ENCODE measurements at regions not wholly inside any gene's neighbourhood (a gene's known extent, or its start where the extent isn't known, plus 50 kb on each side); places are given as distances from the start of the nearest gene placed in this dataset.

GRCh38 chr6:104322841-104323240 is 536.9 kb downstream of the HACE1 start:
- TF ChIP-seq CTCF (IDR thresholded peaks at IDR 0.05): no peak
- TF ChIP-seq ZFX (IDR thresholded peaks at IDR 0.05; ENCODE audit: borderline replicate concordance): no peak

All from 22Rv1 (cell line).